K562 (cell line): ENCODE measurements at regions not wholly inside any gene's neighbourhood (a gene's known extent, or its start where the extent isn't known, plus 50 kb on each side); places are given as distances from the start of the nearest gene placed in this dataset.

Experiments used
- ATAC-seq: fragments of 200-7000 bp; cut with Tn5 transposase; 3 replicates; pipeline ENCODE4 v1.9.1; 2020; ENCODE audit warnings: moderate library complexity
- BruUV-seq: library from RNA; stranded (reverse); fragments of 400-500 nt; replicated peaks from 2 replicates; lab custom pipeline; 2021; lab: Mats Ljungman, UMichigan
- CTCF ChIA-PET: fragments of 300-600 bp; formaldehyde crosslinking; extraction: SDS; loops from one replicate; lab custom pipeline; 2021; ENCODE audit warnings: low intra/inter-chr PET ratio; lab: Yijun Ruan, JAX
- POLR2A ChIA-PET: fragments of 300-600, 350-650 bp; sonication (Branson Sonifier 250); formaldehyde crosslinking; extraction: SDS; loops from one replicate; lab custom pipeline; 2021; ENCODE audit warnings: antibody characterized with exemption, inconsistent platforms; lab: Yijun Ruan, JAX
- DNase-seq, 4 experiments: peaks; one replicate each; pipeline versions ENCODE4 v3.0.0 to v3.0.0-alpha.2; 2011 to 2018; ENCODE audit warnings: low spot score in 3 of 4, mixed read lengths in 3 of 4; ENCODE audit errors: extremely low read depth in 1 of 4
- FAIRE-seq: peaks from 2 replicates; lab custom pipeline; 2011; peaks lifted over from hg19 to GRCh38; lab: Jason Lieb, UNC
- H2AFZ ChIP-seq: 2 replicates; pipeline ENCODE4 v1.6.0; 2011; ENCODE audit warnings: low read depth, low read length, control low read depth, inconsistent platforms
- H3K27ac ChIP-seq: fragments of 200-600 bp; 3 replicates; pipeline ENCODE4 v1.8.0; 2011; ENCODE audit warnings: low read depth, mild to moderate bottlenecking, control low read depth, inconsistent platforms, low read length, moderate library complexity, mixed read lengths; ENCODE audit errors: extremely low read depth
- H3K27me3 ChIP-seq, 2 experiments: fragments of 300-600 bp in 1 of 2; 2 replicates in 1 of 2; 3 replicates in 1 of 2; pipeline versions ENCODE4 v1.6.0 to v1.8.0; 2011; ENCODE audit warnings: inconsistent platforms in 2 of 2, low read length in 2 of 2, mild to moderate bottlenecking in 1 of 2, mixed read lengths in 1 of 2, moderate library complexity in 1 of 2; ENCODE audit not compliant: control insufficient read depth in 2 of 2, insufficient read depth in 2 of 2
- H3K36me3 ChIP-seq: fragments of 300-600 bp; 3 replicates; pipeline ENCODE4 v1.8.0; 2011; ENCODE audit warnings: mild to moderate bottlenecking, low read length, inconsistent platforms; ENCODE audit not compliant: control insufficient read depth, insufficient read depth
- H3K4me1 ChIP-seq, 2 experiments: fragments of 200-600 bp in 1 of 2; replicated peaks in 1 of 2; 2 replicates in 1 of 2; 3 replicates in 1 of 2; pipeline versions ENCODE4 v1.5.1 to v1.8.0; 2011; ENCODE audit warnings: inconsistent platforms in 2 of 2, low read length in 2 of 2, mild to moderate bottlenecking in 1 of 2, mixed read lengths in 1 of 2, moderate library complexity in 1 of 2; ENCODE audit not compliant: control insufficient read depth in 2 of 2, insufficient read depth in 2 of 2
- H3K4me2 ChIP-seq: 2 replicates; pipeline ENCODE4 v1.6.1; 2011; ENCODE audit warnings: low read length, control low read depth, inconsistent platforms, mixed read lengths; ENCODE audit not compliant: insufficient read depth
- H3K4me3 ChIP-seq: fragments of 200-600 bp; sonication (generic), shearing (Covaris generic); 2 replicates; pipeline ENCODE4 v1.5.1; 2016; ENCODE audit warnings: control low read depth, inconsistent platforms
- H3K79me2 ChIP-seq: fragments of 200-600 bp; 3 replicates; pipeline ENCODE4 v1.8.0; 2011; ENCODE audit warnings: low read length, inconsistent platforms; ENCODE audit not compliant: control insufficient read depth, insufficient read depth
- H3K9ac ChIP-seq, 2 experiments: 2 replicates each; pipeline versions ENCODE4 v1.6.0 to v1.6.1; 2011; ENCODE audit warnings: low read depth in 2 of 2, low read length in 2 of 2, control low read depth in 1 of 2, inconsistent platforms in 1 of 2, mild to moderate bottlenecking in 1 of 2, mixed read lengths in 1 of 2; ENCODE audit not compliant: insufficient read depth in 1 of 2
- H3K9me1 ChIP-seq: one replicate; pipeline ENCODE4 v1.6.0; 2011; ENCODE audit warnings: inconsistent platforms, mild to moderate bottlenecking, low read length, moderate library complexity; ENCODE audit not compliant: control insufficient read depth, insufficient read depth
- H3K9me3 ChIP-seq: replicated peaks from 2 replicates; pipeline ENCODE4 v1.5.1; 2011; ENCODE audit warnings: low read depth, low read length, inconsistent platforms; ENCODE audit not compliant: control insufficient read depth, insufficient read depth
- H4K20me1 ChIP-seq: replicated peaks from 2 replicates; pipeline ENCODE4 v1.6.1; 2011; ENCODE audit warnings: low read length, inconsistent platforms, mixed read lengths; ENCODE audit not compliant: control insufficient read depth, insufficient read depth
- CBFB ChIP-seq: sonication (generic); formaldehyde crosslinking; IDR thresholded peaks from 2 replicates; pipeline ENCODE4 v1.4.0; 2020; ENCODE audit warnings: mild to moderate bottlenecking, missing genetic modification reagents
- CCNT2 ChIP-seq: IDR thresholded peaks from 2 replicates; pipeline ENCODE4 v1.6.1; 2011; ENCODE audit warnings: borderline replicate concordance, low read depth, mild to moderate bottlenecking, moderate library complexity, mixed read lengths, low read length; ENCODE audit not compliant: insufficient read length; ENCODE audit errors: extremely low read depth
- ILF3 ChIP-seq: fragments of 450-650 bp; IDR thresholded peaks from 2 replicates; pipeline ENCODE4 v1.6.1; 2018; ENCODE audit warnings: antibody characterized with exemption, mild to moderate bottlenecking, moderate library complexity, borderline replicate concordance
- KLF6 ChIP-seq: fragments of 250-450 bp; sonication (Bioruptor Pico); IDR thresholded peaks from 2 replicates; pipeline ENCODE4 v1.4.0; 2020; ENCODE audit warnings: mild to moderate bottlenecking, moderate library complexity, borderline replicate concordance
- OTX1 ChIP-seq: fragments of 450-650 bp; formaldehyde crosslinking; IDR thresholded peaks from 2 replicates; pipeline ENCODE4 v1.4.0; 2022; ENCODE audit warnings: mild to moderate bottlenecking
- POLR2H ChIP-seq: IDR thresholded peaks from 2 replicates; pipeline ENCODE4 v1.6.1; 2016; ENCODE audit warnings: missing genetic modification characterization, low read depth, mild to moderate bottlenecking, control low read depth, missing compliant biosample characterization, moderate library complexity
- SMARCA5 ChIP-seq: fragments of 450-650 bp; IDR thresholded peaks from 2 replicates; pipeline ENCODE4 v1.6.1; 2016
- ZNF384 ChIP-seq: IDR thresholded peaks from 2 replicates; pipeline ENCODE4 v1.6.1; 2012; ENCODE audit warnings: low read depth, low read length, improper control_type of control experiment
- ZNF707 ChIP-seq: fragments of 250-450 bp; sonication (Bioruptor Pico); conservative IDR thresholded peaks from 2 replicates; pipeline ENCODE4 v1.8.0; 2022; ENCODE audit warnings: inconsistent platforms, mild to moderate bottlenecking, moderate library complexity
- WGBS: fragments of 100-300 bp; shearing (Covaris generic); methylation state at CpG from one replicate; pipeline ENCODE4 v1.1.6; 2016; ENCODE audit warnings: low coverage, mixed read lengths; ENCODE audit not compliant: insufficient coverage; ENCODE audit errors: missing lambda C conversion rate; 5-methylcytosine and 5-hydroxymethylcytosine counted together
- in situ Hi-C: fragments of 300-500 bp; cut with MboI; formaldehyde crosslinking; loops from 4 replicates; pipeline ENCODE4 v1.15.0; 2018; ENCODE audit warnings: inconsistent platforms, mixed read lengths
- intact Hi-C: fragments of 100-400 bp; cut with micrococcal nuclease; formaldehyde crosslinking; loops from 2 replicates; pipeline ENCODE4 v1.14.2; 2022
- TF ChIP-seq, protein P1 (sequence below): fragments of 450-650 bp; formaldehyde crosslinking; conservative IDR thresholded peaks from 2 replicates; pipeline ENCODE4 v1.4.0; 2022; ENCODE audit warnings: mild to moderate bottlenecking, missing genetic modification characterization
- TF ChIP-seq, protein P2 (sequence below), 2 experiments: fragments of 450-650 bp; conservative IDR thresholded peaks; 2 replicates each; pipeline ENCODE4 v1.6.1; 2017; ENCODE audit warnings: mild to moderate bottlenecking in 2 of 2, moderate library complexity in 2 of 2
- TF ChIP-seq, protein P3 (sequence below): fragments of 250-450 bp; sonication (Bioruptor Pico); IDR thresholded peaks from 2 replicates; pipeline ENCODE4 v1.5.0; 2021
- TF ChIP-seq, protein P4 (sequence below): fragments of 450-650 bp; IDR thresholded peaks from 2 replicates; pipeline ENCODE4 v1.6.1; 2016

DNA sequence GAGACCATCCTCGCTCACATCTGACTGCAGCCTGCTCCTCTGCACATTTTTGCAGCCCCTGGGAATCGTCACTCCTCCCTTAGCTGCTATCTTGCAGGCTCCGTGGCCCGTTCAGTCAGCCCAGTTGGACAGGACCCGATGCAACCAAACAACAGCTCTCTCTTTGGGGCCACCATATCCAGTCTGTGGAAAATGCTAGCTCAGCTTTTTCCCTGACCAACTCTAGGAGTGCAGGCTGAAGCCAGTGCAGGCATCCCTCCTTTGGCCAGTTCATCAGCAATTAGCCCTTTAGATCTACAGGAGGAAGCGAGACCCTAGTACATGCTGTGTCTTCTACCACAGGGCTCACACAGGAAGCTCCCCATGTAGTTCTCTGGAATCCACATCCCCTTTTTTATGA is 182.1 kb downstream of the HS3ST3A1 start (continued):
- TF ChIP-seq, protein P1, sequence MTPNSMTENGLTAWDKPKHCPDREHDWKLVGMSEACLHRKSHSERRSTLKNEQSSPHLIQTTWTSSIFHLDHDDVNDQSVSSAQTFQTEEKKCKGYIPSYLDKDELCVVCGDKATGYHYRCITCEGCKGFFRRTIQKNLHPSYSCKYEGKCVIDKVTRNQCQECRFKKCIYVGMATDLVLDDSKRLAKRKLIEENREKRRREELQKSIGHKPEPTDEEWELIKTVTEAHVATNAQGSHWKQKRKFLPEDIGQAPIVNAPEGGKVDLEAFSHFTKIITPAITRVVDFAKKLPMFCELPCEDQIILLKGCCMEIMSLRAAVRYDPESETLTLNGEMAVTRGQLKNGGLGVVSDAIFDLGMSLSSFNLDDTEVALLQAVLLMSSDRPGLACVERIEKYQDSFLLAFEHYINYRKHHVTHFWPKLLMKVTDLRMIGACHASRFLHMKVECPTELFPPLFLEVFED (CRISPR knock-in tag) = no peak
- no peak for TF ChIP-seq ZNF707 (CRISPR knock-in tag)

DNA sequence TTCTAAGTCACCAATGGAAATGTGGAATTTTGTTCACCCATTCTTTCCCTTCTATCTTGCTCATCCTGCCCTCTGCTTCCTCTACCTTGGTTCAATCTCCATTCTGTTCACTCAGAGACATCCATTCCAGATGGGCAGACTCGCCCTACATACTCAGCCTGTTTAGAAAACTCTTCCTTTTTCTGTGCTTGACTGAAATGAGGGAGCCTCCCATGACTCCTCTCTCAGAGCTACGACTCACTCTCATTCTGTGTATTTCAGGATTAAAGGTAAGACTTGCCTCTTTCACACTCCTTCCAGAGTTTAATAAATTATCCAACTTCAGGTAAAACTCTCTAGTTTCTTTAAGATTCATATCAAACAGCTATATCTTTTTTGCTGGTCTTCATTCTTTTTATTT is 182.8 kb downstream of the HS3ST3A1 start:
- H3K4me2 ChIP-seq = no peak overlapping the region
- H3K79me2 ChIP-seq = no peaks in the 10 kb centered on the region
- no peak overlapping the region for H2AFZ ChIP-seq
- POLR2A ChIA-PET = interaction anchor here (1.2 kb wide), 1 partner anchor 91 kb away, joined by 4 read pairs; no protein-coding TSS in a partner anchor
- no peaks in the 10 kb centered on the region for H3K36me3 ChIP-seq
- H3K9me3 ChIP-seq = no peaks in the 10 kb centered on the region
- H3K4me1 ChIP-seq = peaks cover 0 to 15% of the 10 kb centered on the region in 2 experiments; a peak in 3 of 5 replicates
- H3K9me1 ChIP-seq = no peaks in the 10 kb centered on the region
- no peak overlapping the region for H3K9ac ChIP-seq
- WGBS = 19% methylated on average over 2 of the region's 2 CpGs
- no peak for ATAC-seq
- H4K20me1 ChIP-seq = no peaks in the 10 kb centered on the region
- no TSS peak for BruUV-seq
- CTCF ChIA-PET = no interaction called here
- no peak overlapping the region for H3K27ac ChIP-seq
- no peaks in the 10 kb centered on the region for H3K27me3 ChIP-seq
- intact Hi-C loops (no loop called here), in situ Hi-C loops (no loop called here)
- no peak overlapping the region for H3K4me3 ChIP-seq
- DNase-seq = no peak
- FAIRE-seq = no peak
- TF ChIP-seq OTX1 (no peak), CBFB (CRISPR knock-in tag) (no peak), POLR2H (tag) (no peak), CCNT2 (no peak), SMARCA5 (no peak), ILF3 (no peak), KLF6 (CRISPR knock-in tag) (no peak), ZNF384 (no peak)
- TF ChIP-seq, protein P2, sequence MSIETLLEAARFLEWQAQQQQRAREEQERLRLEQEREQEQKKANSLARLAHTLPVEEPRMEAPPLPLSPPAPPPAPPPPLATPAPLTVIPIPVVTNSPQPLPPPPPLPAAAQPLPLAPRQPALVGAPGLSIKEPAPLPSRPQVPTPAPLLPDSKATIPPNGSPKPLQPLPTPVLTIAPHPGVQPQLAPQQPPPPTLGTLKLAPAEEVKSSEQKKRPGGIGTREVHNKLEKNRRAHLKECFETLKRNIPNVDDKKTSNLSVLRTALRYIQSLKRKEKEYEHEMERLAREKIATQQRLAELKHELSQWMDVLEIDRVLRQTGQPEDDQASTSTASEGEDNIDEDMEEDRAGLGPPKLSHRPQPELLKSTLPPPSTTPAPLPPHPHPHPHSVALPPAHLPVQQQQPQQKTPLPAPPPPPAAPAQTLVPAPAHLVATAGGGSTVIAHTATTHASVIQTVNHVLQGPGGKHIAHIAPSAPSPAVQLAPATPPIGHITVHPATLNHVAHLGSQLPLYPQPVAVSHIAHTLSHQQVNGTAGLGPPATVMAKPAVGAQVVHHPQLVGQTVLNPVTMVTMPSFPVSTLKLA (conservative IDR thresholded peaks at IDR 0.05) = no peak
- TF ChIP-seq, protein P3, sequence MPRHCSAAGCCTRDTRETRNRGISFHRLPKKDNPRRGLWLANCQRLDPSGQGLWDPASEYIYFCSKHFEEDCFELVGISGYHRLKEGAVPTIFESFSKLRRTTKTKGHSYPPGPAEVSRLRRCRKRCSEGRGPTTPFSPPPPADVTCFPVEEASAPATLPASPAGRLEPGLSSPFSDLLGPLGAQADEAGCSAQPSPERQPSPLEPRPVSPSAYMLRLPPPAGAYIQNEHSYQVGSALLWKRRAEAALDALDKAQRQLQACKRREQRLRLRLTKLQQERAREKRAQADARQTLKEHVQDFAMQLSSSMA = no peak
- TF ChIP-seq, protein P4, sequence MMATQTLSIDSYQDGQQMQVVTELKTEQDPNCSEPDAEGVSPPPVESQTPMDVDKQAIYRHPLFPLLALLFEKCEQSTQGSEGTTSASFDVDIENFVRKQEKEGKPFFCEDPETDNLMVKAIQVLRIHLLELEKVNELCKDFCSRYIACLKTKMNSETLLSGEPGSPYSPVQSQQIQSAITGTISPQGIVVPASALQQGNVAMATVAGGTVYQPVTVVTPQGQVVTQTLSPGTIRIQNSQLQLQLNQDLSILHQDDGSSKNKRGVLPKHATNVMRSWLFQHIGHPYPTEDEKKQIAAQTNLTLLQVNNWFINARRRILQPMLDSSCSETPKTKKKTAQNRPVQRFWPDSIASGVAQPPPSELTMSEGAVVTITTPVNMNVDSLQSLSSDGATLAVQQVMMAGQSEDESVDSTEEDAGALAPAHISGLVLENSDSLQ = no peak
